Smooth muscle cell (in vitro differentiated cells): ENCODE measurements at regions not wholly inside any gene's neighbourhood (a gene's known extent, or its start where the extent isn't known, plus 50 kb on each side); places are given as distances from the start of the nearest gene placed in this dataset.

Experiments
- DNase-seq: peaks from one replicate; lab custom pipeline; 2025; ENCODE audit not compliant: unreplicated experiment; lab: John Stamatoyannopoulos, UW
- H2AFZ ChIP-seq: fragments of 200-600 bp; sonication (generic); 2 replicates; pipeline ENCODE4 v1.6.0; 2016; ENCODE audit warnings: antibody characterized with exemption, low read depth, mild to moderate bottlenecking
- H3F3A ChIP-seq: fragments of 200-600 bp; sonication (generic); 2 replicates; pipeline ENCODE4 v1.6.0; 2017; ENCODE audit warnings: antibody characterized with exemption, low read depth
- H3K27ac ChIP-seq: fragments of 200-600 bp; sonication (generic); 2 replicates; pipeline ENCODE4 v1.5.1; 2016; ENCODE audit warnings: low read depth, mild to moderate bottlenecking
- H3K27me3 ChIP-seq: fragments of 200-600 bp; sonication (generic); 2 replicates; pipeline ENCODE4 v1.6.1; 2016; ENCODE audit warnings: low read depth, mild to moderate bottlenecking
- H3K36me3 ChIP-seq: fragments of 200-600 bp; sonication (generic); 2 replicates; pipeline ENCODE4 v1.5.1; 2016; ENCODE audit warnings: low read depth
- H3K4me1 ChIP-seq: fragments of 200-600 bp; sonication (generic); 2 replicates; pipeline ENCODE4 v1.5.1; 2016; ENCODE audit warnings: low read depth
- H3K4me2 ChIP-seq: fragments of 200-600 bp; sonication (generic); 2 replicates; pipeline ENCODE4 v1.6.0; 2016; ENCODE audit warnings: mild to moderate bottlenecking
- H3K4me3 ChIP-seq: fragments of 200-600 bp; sonication (generic); 2 replicates; pipeline ENCODE4 v1.5.1; 2016; ENCODE audit warnings: mild to moderate bottlenecking
- H3K79me2 ChIP-seq: fragments of 200-600 bp; sonication (generic); 2 replicates; pipeline ENCODE4 v1.6.0; 2016; ENCODE audit warnings: low read depth, mild to moderate bottlenecking
- H3K9ac ChIP-seq: fragments of 200-600 bp; sonication (generic); 2 replicates; pipeline ENCODE4 v1.6.0; 2016; ENCODE audit warnings: low read depth
- H3K9me3 ChIP-seq: fragments of 200-600 bp; sonication (generic); replicated peaks from 2 replicates; pipeline ENCODE4 v1.5.1; 2016; ENCODE audit warnings: low read depth
- H4K20me1 ChIP-seq: fragments of 200-600 bp; sonication (generic); 2 replicates; pipeline ENCODE4 v1.6.0; 2016; ENCODE audit warnings: low read depth
- CTCF ChIP-seq: fragments of 200-600 bp; sonication (generic); IDR thresholded peaks from 2 replicates; pipeline ENCODE4 v1.5.1; 2017; ENCODE audit warnings: borderline replicate concordance, mild to moderate bottlenecking, antibody characterized with exemption; ENCODE audit not compliant: insufficient read depth, poor library complexity, severe bottlenecking
- WGBS: methylation state at CpG from one replicate; pipeline ENCODE4 v1.1.7; 2016; ENCODE audit warnings: low lambda C conversion rate; 5-methylcytosine and 5-hydroxymethylcytosine counted together

- H2AFZ ChIP-seq, result no peak overlapping the region
- DNase-seq, result no peak
- H3K79me2 ChIP-seq, result no peaks in the 10 kb centered on the region
- H3K36me3 ChIP-seq, result no peaks in the 10 kb centered on the region
- H3K4me1 ChIP-seq, result no peaks in the 10 kb centered on the region
- no peaks in the 10 kb centered on the region for H4K20me1 ChIP-seq
- no peak overlapping the region for H3K4me2 ChIP-seq
- H3K9ac ChIP-seq, result no peak overlapping the region
- no peaks in the 10 kb centered on the region for H3K27me3 ChIP-seq
- no peak for TF ChIP-seq CTCF
- H3K9me3 ChIP-seq, result no peaks in the 10 kb centered on the region
- H3F3A ChIP-seq, result no peaks in the 10 kb centered on the region
- WGBS, result 97% methylated on average over 1 of the region's 1 CpG
- no peak overlapping the region for H3K4me3 ChIP-seq
- H3K27ac ChIP-seq, result no peak overlapping the region
Measured at GRCh38 chr5:60354311-60354710, 345.7 kb downstream of the DEPDC1B start.

- no peak overlapping the region for H2AFZ ChIP-seq
- no peak for DNase-seq
- no peak for TF ChIP-seq CTCF
Measured at GRCh38 chr5:60352992-60353599, 346.9 kb downstream of the DEPDC1B start.

GRCh38 chr5:60350794-60351193 lies 349.2 kb downstream of the DEPDC1B start:
- Histone ChIP-seq H3K4me2 (no peak overlapping the region), H3K9me3 (no peaks in the 10 kb centered on the region), H2AFZ (no peak overlapping the region), H3K79me2 (no peaks in the 10 kb centered on the region), H3K27me3 (no peaks in the 10 kb centered on the region), H3F3A (no peaks in the 10 kb centered on the region), H3K4me3 (no peak overlapping the region), H3K4me1 (no peaks in the 10 kb centered on the region), H3K9ac (no peak overlapping the region), H4K20me1 (no peaks in the 10 kb centered on the region), H3K36me3 (no peaks in the 10 kb centered on the region), H3K27ac (no peak overlapping the region)
- no peak for TF ChIP-seq CTCF
- 84% methylated on average over 3 of the region's 3 CpGs for WGBS
- DNase-seq, result no peak

More at GRCh38 chr5:60352992-60353599, 346.9 kb downstream of the DEPDC1B start:
- Histone ChIP-seq H3K9ac (no peak overlapping the region), H3K79me2 (no peaks in the 10 kb centered on the region), H3K27ac (no peak overlapping the region), H4K20me1 (no peaks in the 10 kb centered on the region), H3F3A (no peaks in the 10 kb centered on the region), H3K4me3 (no peak overlapping the region), H3K4me2 (no peak overlapping the region), H3K27me3 (no peaks in the 10 kb centered on the region), H3K9me3 (no peaks in the 10 kb centered on the region), H3K36me3 (no peaks in the 10 kb centered on the region), H3K4me1 (no peaks in the 10 kb centered on the region)
- 100% methylated on average over 1 of the region's 1 CpG for WGBS

GRCh38 chr5:60349891-60350415 lies 350.0 kb downstream of the DEPDC1B start:
- H3K36me3 ChIP-seq, result no peaks in the 10 kb centered on the region
- DNase-seq, result no peak
- no peaks in the 10 kb centered on the region for H4K20me1 ChIP-seq
- H3K9ac ChIP-seq, result no peak overlapping the region
- WGBS, result 90% methylated on average over 2 of the region's 2 CpGs
- no peaks in the 10 kb centered on the region for H3K9me3 ChIP-seq
- no peaks in the 10 kb centered on the region for H3K27me3 ChIP-seq
- H3K4me3 ChIP-seq, result no peak overlapping the region
- TF ChIP-seq CTCF, result no peak
- H3K4me2 ChIP-seq, result no peak overlapping the region
- H3K4me1 ChIP-seq, result no peaks in the 10 kb centered on the region
- H3K79me2 ChIP-seq, result no peaks in the 10 kb centered on the region
- H2AFZ ChIP-seq, result no peak overlapping the region
- H3K27ac ChIP-seq, result no peak overlapping the region
- H3F3A ChIP-seq, result no peaks in the 10 kb centered on the region
